Activated T-cell treated with anti-CD3 and anti-CD28 coated beads, Interleukin-2, amount 50 U/mL, for 1 hour (primary cell): ENCODE measurements at regions not wholly inside any gene's neighbourhood (a gene's known extent, or its start where the extent isn't known, plus 50 kb on each side); places are given as distances from the start of the nearest gene placed in this dataset.
"Not testable (repeated sequence)": the region's sequence is repeated elsewhere in the genome, so short reads cannot be mapped to it uniquely, and the experiment has no call there.

Experiments used
- DNase-seq: peaks from one replicate; pipeline ENCODE4 v3.0.0-alpha.2; 2020

DNA sequence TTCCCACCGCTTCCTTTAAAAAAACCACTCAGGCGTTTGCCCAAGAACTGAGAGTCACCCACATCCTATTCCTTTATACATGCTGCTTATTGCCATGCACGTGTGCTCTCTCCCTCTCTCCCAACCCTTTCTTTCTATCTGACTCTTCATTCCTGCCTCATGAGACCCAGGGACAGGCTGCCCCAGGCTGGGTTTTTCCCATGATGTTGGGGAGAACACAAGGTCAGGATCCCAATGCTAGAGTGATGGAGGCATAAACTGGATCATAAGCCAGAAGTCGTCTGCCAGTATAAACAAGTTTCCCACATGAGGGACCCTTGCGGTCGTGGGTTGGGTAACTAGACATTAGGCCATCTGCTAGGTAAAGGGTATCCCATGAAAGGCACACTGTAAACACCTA is 64.9 kb downstream of the CD2 start:
- DNase-seq: no peak

DNA sequence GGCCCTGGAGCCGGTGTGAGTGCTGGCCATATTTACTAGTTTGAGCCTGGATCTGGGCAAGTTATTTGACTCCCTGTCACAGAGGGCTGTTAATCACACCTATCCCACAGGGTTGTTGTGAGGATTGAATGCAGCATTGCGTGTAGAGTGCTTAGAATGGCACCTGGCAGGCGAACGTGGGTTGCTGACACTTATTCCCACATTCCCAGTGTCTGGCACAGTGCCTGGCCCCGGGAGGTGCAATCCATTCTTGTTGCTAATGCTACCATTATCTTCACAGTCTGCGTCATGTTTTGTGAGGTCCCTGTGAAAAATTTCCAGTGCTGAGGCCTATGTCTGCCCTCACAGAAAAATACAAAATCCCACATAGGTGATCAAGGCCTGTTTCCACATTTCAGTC is 66.1 kb downstream of the CD2 start:
- DNase-seq: no peak

GRCh38 chr1:116821763-116822162 is 67.5 kb downstream of the CD2 start:
- DNase-seq: no peak

GRCh38 chr1:116824631-116825206 is 70.5 kb downstream of the CD2 start:
- no peak for DNase-seq

- no peak for DNase-seq
Measured at GRCh38 chr1:116825207-116825719, 71.0 kb downstream of the CD2 start.

DNA sequence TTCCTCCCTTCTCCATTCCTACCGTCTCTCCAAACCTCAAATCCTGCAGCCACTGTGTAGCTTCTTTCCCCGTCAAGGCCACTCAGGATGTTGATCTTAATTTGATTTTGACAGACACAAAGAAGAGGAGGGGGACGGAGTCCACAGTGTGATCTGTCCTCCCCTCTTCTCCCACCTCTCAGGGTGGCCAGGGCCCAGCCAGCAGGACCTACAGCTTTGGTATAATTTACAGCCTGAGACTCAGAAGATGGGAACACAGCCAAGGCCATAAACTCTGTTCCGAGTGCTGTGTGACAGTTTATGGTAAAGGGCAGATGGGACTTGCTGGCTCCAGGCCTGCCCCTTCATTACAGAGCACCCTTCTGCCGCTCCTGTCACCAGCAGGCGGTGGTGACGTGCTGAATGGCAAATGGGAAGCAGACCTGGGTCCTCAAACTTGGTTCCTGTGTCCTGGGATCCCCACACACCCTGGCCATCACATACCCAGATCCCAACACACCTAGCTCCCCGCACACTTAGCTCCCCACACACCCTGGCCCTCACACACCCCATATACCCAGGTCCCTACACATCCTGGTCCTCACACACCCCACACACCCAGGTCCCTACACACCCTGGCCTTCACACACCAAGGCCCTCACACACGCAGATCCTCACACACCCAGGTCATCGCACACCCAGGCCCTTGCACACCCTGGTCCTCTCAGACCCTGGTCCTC is 71.6 kb downstream of the CD2 start:
- no peak for DNase-seq

DNA sequence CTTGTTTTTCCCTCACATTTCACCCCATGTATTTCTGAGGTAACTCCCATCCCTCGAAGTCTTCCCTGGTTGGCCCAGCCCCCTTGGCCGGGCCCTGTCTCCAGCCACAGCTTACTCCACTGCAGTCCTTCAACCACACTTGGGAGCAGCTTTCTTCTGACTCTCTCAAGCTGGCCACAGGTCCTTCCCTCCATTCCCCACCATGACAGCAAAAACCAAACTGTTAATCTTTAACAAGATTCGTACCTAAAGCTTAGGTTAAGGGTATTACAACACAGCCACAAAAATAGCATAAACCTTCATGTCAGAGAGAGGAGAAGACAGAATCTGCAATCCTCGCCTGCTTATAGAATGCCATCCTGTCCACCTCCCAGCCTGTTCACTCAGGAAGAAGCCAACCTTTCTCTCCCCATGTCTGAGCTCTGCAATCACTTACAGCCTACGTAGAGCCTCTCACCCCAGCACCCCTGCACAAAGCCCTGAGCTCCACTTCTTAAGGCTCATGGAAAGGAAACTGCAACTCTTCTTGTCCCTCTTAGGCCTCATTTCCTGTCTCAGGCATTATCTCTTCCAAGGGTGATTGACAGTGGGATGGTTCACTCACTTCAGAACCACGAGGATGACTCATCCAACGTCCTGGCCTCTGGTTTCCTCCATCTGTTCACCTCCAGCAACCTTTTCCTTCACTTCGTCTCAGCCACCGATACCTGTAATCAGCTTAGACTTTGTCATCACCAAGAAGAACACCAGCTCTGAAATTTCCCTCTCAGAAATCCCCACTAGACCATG is 72.8 kb downstream of the CD2 start:
- peak; percentile 34 for DNase-seq

DNA sequence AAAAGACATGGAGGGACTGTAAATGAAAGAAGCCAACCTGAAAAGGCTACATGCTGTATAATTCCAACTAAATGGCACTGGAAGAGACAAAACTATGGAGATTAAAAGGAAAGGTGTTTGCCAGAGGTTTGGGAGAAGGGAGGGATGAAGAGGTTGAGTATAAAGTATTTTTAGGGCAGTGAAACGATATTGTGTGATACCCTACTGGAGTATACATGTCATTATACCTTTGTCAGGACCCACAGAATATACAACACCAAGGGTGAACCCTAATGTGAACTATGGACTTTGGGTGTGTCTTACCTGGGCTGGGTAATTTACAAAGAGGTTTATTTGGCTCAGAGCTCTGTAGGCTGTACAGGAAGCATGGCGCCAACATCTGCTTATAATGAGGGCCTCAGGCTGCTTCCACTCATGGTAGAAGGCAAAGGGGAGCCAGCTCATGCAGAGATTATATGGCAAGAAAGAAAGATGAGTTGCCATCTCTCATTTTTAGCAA is 73.4 kb downstream of the CD2 start:
- no peak for DNase-seq

- no peak for DNase-seq
Measured at GRCh38 chr1:116832308-116832931, 77.3 kb upstream of the PTGFRN start.

GRCh38 chr1:116832932-116833578 is 76.7 kb upstream of the PTGFRN start:
- no peak for DNase-seq

DNA sequence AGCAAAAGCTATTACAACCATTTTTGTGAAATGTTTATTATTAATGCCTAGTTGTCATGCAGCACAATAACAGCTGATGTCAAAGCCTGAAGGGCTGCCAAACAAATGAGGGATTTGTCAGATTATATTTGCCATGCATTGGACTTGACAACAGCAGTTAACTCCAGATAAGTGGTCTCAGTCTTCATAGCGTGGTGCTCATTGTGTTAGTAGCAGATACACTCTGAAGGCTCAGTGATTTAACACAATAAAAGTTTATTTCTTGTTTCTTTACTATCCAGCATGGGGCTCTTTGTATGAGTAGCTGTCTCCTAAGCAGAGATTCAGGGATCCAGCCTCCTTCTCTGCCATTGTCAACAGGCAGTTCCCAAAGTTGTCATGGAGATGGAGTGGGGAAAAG is 76.0 kb upstream of the PTGFRN start:
- DNase-seq: no peak

DNA sequence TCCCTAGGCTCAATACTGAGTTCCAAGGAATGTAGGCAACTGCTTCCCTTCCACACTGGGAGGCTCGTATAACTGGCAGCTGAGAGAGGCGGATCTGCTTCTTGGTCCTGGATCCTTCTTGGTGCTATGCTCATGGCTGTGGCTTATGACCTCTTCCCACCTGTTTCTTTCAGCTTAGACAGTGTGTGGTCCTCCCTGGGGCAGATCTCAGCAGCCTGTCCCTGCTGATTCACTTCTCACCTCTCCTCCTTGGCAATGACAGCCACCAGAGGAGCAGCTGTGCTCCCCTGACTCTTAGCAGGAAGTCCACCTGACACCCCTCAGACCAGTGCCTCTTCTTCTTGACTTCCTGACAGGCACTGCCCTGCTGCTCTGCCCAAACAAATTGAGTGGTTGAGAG is 75.1 kb upstream of the PTGFRN start:
- no peak for DNase-seq

DNA sequence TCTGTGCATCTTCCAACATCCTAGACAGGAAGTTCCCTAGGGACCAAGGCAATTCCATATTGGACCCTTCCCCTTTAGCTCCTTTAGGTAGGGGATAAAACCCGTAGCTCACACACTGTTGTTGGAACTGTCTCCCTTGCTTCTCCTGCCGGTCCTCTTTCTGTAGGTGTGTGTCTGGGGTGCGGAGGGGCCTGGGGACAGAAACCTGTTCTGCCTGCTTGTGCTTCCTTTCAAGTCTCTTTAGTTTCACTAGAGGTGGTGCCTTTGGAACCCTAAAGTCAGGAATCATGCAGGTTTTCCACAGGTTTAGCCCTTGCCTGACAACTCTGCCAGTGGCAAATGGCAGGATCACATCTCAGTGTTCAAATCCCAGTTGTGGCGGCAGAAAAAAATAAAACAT is 74.6 kb upstream of the PTGFRN start:
- DNase-seq: no peak

DNA sequence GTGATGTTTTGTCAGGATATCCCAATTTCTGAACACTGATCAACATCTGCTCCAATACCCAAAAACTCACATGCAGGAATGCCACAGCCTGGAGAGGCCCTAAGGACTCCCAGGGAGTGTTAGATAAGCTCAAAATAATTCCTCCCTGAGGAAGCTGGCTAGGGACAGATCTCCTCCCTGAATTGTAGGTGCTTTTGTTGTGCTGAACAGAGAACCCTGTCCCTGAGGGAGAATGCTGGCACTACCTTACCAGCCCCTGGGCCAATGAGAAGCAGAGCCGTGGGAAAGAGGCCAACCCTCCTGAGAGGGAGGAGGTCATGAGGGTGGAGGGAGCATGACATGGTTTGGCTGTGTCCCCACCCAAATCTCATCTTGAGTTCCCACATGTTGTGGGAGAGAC is 73.6 kb upstream of the PTGFRN start:
- DNase-seq: no peak

GRCh38 chr1:116841569-116842344 is 68.0 kb upstream of the PTGFRN start:
- no peak for DNase-seq

DNA sequence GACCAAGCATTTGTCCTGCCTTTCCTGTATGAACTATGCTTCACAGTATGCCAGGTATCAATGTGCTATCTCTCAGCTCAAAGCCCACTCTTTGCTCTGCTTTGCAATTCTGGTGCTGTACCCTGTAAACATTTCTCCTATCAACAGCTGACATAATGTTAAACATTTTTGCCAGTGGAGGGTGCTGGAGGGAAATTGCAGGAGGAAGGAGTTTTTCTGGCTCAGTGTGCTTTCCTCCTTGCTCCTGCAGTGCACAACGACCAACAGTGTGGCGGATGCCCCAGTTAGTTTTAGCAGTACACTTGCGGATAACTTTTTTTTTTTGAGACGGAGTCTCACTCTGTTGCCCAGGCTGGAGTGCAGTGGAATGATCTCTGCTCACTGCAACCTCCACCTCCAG is 67.1 kb upstream of the PTGFRN start:
- no peak for DNase-seq

DNA sequence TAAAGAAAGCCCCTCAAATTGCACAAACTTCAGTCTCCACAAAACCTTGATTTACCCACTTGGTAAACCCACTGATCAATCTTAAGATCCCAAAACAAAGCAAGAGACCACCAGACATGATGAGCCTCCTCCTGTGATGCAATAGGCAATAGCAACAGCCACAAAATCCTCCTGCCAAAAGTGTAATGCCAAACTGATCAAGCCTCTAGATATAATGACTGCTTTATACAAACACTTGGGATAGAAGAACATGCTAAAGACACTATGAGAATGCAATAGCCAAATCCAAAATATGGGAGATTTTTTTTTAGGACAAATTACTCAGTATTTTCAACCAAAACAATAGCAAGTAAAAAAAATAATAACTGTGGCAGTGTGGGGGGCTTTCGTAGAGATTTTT is 64.9 kb upstream of the PTGFRN start:
- DNase-seq: no peak

DNA sequence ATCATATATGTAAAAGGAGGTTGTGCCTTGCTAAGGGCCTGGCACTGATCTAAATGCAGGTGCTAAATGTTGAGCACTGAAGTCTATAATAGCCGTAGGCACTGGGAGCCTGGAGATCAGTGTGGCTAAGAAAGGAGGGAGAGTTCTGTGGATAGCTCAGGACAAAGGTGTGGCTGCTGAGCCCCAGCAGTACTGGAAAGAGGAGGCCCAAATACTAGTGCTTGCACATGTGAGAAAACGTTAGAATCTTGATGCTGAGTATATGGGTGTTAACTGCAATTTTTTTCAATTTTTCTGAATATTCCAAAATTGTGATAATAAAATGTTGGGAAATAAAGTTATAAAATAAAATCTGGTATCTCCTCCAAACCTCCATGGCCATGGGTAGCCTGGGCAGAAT is 62.5 kb upstream of the PTGFRN start:
- no peak for DNase-seq

DNA sequence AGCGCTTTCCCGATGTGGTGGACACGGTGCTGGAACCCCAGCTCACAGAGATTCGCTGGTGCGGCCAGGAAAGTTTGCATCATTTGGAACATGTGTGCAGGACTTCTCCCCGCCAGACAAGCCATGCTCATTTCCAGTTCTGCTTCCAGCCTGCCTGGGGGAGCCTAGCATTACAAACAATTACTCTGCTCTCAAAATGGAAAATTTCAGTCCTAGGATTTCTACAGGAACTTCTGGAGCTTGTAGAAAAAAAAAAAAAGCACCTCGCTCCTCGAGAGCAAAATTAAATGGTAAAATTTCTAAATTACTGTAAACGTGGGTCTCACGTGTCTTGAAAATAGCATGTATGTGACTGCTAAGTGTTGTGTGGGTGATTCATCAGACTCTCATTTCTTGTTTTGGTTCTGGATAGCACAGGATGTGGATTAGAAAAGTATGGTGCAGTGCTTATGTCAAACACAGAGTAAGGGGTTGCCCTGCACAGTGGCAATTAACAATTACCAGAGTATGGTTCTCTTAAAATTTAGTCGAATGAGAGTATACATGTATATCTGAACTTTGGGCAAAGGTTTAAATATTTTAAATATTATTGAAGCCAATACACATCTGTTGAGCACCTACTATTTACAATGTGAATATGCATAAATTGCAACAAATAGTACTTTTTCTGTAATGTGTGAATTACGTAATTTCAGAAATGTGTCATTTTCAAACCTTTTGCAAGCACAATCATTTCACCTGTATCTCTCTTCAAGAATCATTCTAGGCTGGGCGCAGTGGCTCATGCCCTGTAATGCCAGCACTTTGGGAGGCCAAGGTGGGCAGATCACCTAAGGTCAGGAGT is 61.8 kb upstream of the PTGFRN start:
- DNase-seq: no peak

GRCh38 chr1:116850436-116850835 is 59.3 kb upstream of the PTGFRN start:
- no peak for DNase-seq

DNA sequence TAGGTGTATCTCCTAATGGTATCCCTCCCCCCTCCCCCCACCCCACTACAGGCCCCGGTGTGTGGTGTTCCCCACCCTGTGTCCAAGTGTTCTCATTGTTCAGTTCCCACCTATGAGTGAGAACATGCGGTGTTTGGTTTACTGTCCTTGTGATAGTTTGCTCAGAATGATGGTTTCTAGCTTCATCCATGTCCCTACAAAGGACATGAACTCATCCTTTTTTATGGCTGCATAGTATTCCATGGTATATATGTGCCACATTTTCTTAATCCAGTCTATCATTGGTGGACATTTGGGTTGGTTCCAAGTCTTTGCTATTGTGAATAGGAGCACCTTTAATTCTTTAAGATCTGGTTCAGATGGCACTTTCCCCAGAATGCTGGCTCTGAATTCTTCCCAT is 58.5 kb upstream of the PTGFRN start:
- not testable (repeated sequence) for DNase-seq
